Suppressor macrophage (primary cell): ENCODE measurements at regions not wholly inside any gene's neighbourhood (a gene's known extent, or its start where the extent isn't known, plus 50 kb on each side); places are given as distances from the start of the nearest gene placed in this dataset.

ENCODE experiments used
- DNase-seq, 4 experiments: peaks; one replicate each; pipeline ENCODE4 v3.0.0-alpha.2; 2020 to 2022

GRCh38 chr2:156697906-156698305 lies 261.7 kb downstream of the GPD2 start:
- DNase-seq: no peak

DNA sequence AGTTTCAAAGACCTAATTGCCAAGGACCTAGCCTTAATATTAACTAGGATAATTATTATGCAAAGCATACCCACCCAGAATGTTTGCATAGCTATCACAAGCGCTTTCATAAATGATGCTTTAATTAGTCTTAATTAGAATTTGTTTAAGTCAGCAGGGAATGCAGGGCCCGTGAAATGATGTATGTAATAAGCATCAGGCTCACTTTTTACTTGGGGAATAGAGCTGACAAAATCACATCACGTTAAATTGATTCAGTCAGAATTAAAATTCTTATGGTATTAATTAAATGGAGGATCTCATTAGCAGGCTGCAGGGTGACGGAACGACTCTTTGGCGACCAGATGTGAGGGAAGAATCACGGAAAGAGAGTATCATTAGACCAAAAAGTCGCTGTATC lies 264.5 kb downstream of the GPD2 start:
- DNase-seq: no peak

GRCh38 chr2:156702541-156702940 lies 266.4 kb downstream of the GPD2 start:
- DNase-seq: no peak

GRCh38 chr2:156703642-156704041 lies 267.5 kb downstream of the GPD2 start:
- DNase-seq: no peak

- DNase-seq: no peak
Observed at GRCh38 chr2:156704132-156704531, 268.0 kb downstream of the GPD2 start.

DNA sequence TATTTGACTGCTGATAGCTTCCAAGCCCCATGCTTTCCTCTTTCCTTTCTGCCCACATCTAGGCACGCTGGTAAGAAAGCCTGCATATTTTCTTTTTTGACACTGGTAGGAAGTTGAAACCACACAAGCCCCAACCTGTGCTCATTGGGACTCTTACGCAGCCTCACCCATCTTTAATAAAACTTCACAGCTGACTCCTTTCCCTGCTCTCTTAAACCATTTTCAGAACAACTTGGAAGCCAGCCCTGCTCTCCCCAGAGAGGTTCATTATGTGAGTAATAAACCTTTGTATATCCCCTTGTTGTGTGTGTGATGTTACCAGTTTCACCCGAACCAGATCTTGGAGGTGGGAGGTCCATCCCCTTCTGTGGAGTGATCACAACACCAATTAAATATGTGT lies 268.4 kb downstream of the GPD2 start:
- DNase-seq: no peak

DNA sequence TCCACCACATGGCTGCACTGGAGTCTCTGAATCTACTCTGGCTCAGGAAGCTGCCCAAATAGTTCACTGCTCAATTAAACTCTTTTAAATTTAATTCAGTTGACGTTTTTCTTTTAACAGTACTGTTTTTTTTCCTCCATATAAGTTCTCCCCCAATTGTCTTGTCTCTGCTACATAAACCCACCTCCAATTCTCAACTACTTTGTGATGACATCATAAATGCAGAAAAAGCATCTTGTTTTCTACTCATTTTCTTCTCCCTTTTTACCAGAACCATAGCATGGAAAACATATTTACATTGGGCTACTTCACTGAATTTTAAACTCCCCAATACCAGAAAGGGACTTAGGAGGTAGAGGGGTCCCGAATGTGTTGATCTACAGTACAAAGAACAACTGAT lies 270.4 kb downstream of the GPD2 start:
- no peak for DNase-seq

- no peak for DNase-seq
Observed at GRCh38 chr2:156708051-156708450, 271.9 kb downstream of the GPD2 start.

DNA sequence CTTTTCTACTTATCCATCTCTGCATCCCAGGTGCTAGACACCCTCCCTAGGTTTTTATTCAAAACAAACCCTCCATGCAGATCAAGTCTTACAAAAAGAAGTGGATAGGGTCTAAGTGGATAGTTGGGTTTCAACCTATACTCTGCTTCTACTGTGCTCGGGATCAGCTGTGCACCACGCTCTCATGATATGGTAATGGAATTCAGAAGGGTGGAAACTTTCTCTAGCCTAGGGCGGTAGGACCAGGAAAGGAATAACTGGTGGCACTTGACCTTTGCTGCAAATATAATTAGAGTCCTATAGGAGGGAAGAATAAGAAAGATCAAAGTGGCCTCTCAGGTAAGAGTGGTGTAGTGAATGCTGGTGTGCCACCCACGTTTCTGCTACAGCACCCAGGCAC lies 272.9 kb downstream of the GPD2 start:
- DNase-seq: no peak

DNA sequence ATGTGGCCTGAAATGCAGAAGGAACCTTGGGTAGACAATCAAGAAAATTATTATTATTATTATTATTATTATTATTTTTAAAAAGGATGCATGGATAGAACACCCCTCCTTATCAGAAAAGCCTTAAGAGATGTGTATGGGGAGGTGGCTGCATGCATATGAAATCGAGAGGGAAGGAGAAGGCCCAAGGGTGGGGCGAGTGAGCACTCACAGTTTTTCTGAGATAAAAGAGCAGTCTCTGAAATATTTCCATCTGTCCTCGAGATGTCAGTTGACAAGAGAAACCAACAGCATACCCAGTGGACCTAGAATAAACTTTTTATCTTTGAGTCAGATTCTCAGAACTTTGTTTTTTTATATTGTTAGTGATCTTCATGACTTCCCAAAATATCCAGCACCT lies 282.9 kb downstream of the GPD2 start:
- no peak for DNase-seq

- DNase-seq: no peak
Observed at GRCh38 chr2:156727867-156728266, 291.7 kb downstream of the GPD2 start.

- DNase-seq: no peak
Observed at GRCh38 chr2:156728328-156728727, 292.1 kb downstream of the GPD2 start.

DNA sequence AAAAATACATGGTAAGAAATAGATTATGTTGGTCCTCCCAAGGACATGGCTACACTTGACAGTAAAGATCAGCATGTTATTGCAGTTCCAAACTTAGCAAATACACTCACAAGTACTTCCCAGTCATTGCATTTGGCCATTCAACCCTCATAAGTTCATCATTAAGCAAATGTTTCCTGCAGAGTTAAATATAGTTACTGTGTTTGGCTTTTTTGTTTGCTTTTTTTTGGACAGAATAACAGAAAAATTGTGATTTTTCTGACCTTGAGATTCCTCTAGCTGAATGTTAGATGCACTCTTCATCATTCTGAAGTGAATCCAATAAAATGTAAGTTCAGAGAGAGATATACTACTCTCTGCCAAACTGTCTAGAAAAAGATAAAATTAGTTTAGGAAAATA lies 295.3 kb downstream of the GPD2 start:
- no peak for DNase-seq

DNA sequence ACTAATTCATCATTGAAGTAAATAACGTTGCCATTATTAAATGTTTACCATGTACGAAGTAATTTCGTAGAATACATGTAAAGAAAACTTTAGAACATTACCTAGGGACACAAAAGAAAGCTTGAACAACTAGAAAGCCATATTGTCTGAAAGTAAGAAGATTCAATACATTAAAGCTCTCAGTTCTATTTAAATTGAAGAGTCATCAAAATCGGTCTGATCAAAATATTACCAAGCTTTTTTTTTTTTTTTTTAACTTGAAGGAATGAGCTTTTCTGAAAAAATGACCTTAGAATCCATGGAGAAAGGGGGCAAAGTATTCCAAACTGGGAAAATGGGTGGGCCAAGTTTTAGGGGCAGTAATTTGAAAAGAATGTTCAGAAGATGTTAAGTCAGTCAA lies 300.8 kb downstream of the GPD2 start:
- DNase-seq: no peak

DNA sequence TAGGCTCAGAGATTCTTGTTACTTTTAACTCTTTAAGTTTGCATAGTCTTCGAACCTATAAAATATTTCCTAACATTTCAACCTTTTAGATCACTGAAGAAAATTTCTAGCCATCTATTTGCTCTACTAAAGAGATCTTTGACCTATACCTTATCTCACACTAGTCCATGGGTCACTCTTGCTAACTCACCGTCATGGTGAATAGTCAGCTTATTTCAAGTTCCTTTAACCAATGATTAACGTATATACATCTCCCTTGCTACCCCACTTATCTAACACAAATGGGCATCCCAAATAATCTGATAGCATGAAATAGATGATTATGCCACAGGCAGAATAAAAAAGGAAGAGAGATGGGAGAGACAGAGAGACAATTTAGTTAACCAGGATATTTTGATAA lies 303.1 kb downstream of the GPD2 start:
- no peak for DNase-seq

GRCh38 chr2:156745619-156746018 lies 309.4 kb downstream of the GPD2 start:
- DNase-seq: no peak

DNA sequence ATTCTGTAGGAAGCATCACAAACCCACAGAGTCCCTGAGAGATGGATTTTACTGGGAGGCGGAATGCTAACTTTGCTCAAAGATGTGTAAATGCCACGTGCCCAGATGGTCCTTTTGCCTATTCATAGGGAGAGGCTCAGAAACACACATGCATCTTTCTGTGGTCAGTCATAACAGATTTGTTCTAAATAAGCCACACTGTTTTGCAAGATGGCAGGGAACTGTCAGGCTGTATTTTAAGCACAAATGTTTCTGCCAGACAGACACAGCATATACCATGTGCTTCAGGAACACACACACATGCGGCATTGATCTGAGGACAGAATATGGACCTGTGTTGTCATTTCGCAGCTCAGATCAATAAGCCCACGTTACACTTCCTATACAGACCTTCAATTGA lies 312.0 kb downstream of the GPD2 start:
- DNase-seq: no peak

- no peak for DNase-seq
Observed at GRCh38 chr2:156752042-156752441, 315.9 kb downstream of the GPD2 start.

- DNase-seq: no peak
Observed at GRCh38 chr2:156753766-156754165, 317.6 kb downstream of the GPD2 start.

- no peak for DNase-seq
Observed at GRCh38 chr2:156756516-156756915, 320.3 kb downstream of the GPD2 start.

DNA sequence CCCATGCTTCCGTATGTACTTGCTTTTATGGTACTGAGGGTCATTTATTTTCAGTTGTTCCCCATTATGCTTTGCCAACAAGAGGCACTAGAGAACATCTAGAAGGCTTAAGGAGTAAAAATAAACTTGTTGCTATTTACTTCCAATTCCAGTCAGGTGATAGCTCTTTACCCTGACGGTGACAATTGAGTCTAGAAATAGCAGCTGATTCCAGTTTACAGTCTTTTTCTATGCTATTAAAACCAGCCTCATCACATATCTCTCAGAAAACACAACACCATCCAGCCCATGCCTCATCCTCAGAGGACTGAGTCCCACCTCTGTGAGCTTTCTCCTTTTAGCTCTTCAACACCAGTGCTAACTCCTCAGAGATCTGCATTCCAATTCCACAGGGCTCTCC lies 327.0 kb downstream of the GPD2 start:
- DNase-seq: no peak

DNA sequence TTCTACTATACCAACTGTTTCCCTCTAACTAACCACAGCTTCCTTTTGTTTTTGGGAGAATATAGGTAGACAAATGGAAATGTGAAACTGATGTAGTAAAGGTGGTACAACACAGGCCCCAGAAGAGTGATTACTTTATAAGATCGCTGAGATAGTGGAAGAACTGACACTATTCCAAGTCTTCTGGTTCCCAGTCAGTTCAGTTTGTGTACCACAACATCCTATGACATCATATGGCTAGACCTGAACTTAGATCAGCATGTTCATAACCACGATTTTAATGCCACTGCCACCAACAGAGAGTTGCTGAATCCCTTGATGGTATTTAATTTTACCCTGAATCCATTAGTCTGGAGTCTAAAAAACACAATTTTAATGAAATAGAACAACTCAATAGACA lies 328.9 kb downstream of the GPD2 start:
- DNase-seq: no peak

DNA sequence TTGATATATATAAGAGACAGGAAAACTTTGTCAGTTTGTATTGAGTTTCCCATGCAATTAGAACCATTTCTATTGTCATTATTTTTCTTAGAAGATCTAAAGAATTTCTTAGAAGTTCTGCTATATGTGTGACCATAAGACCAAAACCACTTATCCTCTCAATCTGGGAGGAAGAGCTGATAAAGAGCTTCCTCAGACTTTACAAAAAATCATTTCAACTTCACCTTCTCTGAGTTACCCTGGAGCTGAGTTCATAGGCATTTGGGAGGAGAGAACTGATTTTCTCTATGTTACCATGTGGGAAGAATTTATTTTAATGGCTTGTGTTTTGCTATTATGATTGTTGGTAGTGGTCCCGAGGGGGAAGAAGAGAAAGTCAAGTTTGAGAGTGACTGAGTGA lies 329.3 kb downstream of the GPD2 start:
- DNase-seq: no peak

GRCh38 chr2:156769802-156770201 lies 333.6 kb downstream of the GPD2 start:
- no peak for DNase-seq

GRCh38 chr2:156778916-156779315 lies 342.7 kb downstream of the GPD2 start:
- no peak for DNase-seq
